ENCODE measurements at regions not wholly inside any gene's neighbourhood (a gene's known extent, or its start where the extent isn't known, plus 50 kb on each side); places are given as distances from the start of the nearest gene placed in this dataset.
"Not testable (repeated sequence)": the region's sequence is repeated elsewhere in the genome, so short reads cannot be mapped to it uniquely, and the experiment has no call there.

DNA sequence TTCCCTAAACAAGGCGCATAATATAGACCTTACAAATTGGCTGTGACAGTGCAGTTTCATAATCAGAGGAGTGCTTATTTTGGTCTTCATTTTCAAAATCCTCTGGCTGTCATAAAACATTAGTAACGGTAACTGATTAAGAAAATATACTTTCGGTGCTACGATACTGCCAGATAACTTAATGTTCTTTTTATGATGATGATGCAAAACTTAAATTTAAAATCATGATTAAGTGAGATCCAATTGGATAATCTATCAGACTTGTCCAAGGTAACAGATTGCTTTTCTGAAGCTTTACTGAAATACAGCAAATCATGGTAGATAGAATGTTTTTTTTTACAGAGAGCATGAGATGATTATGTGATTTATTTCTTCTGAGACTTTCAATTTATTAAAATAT is 364.2 kb upstream of the CNTN3 start:
- Histone ChIP-seq H3K27me3 (no peaks in the 10 kb centered on the region), H3K4me1 (ENCODE audit: insufficient read depth) (no peaks in the 10 kb centered on the region), H3K36me3 (no peaks in the 10 kb centered on the region), H3K4me3 (no peak overlapping the region), H3K9me3 (no peaks in the 10 kb centered on the region), H3K27ac (no peak overlapping the region)
- DNase-seq, result no peak
- 79 to 88% (median 83%) methylated on average over 4 of the region's 4 CpGs for WGBS, 3 donors
- intact Hi-C loops (cut with DNase I), result no loop called here
- no peak for TF ChIP-seq POLR2A (IDR thresholded peaks at IDR 0.05)
- TF ChIP-seq EP300 (IDR thresholded peaks at IDR 0.05), result no peak
- no peak for TF ChIP-seq CTCF (IDR thresholded peaks at IDR 0.05)

GRCh38 chr3:74985028-74985904 is 370.8 kb upstream of the CNTN3 start:
- H3K4me1 ChIP-seq (ENCODE audit: insufficient read depth), result not testable (repeated sequence)

GRCh38 chr3:74988095-74988494 is 373.6 kb upstream of the CNTN3 start:
- no peak for DNase-seq
- H3K9me3 ChIP-seq, result no peaks in the 10 kb centered on the region
- TF ChIP-seq CTCF (IDR thresholded peaks at IDR 0.05) (no peak), EP300 (IDR thresholded peaks at IDR 0.05) (no peak), POLR2A (IDR thresholded peaks at IDR 0.05) (no peak)
- WGBS, 3 donors, result 35 to 52% (median 43%) methylated on average over 3 of the region's 3 CpGs
- intact Hi-C loops (cut with DNase I), result no loop called here
- H3K4me1 ChIP-seq (ENCODE audit: insufficient read depth), result no peaks in the 10 kb centered on the region
- no peaks in the 10 kb centered on the region for H3K36me3 ChIP-seq
- no peaks in the 10 kb centered on the region for H3K27me3 ChIP-seq
- no peak overlapping the region for H3K27ac ChIP-seq
- no peak overlapping the region for H3K4me3 ChIP-seq

More at GRCh38 chr3:74985028-74985904, 370.8 kb upstream of the CNTN3 start:
- H3K36me3 ChIP-seq; H3K27ac ChIP-seq; H3K9me3 ChIP-seq; intact Hi-C loops (cut with DNase I); H3K27me3 ChIP-seq; DNase-seq; H3K4me3 ChIP-seq: not testable (repeated sequence)
- 94 to 96% (median 96%) methylated on average over 33 to 34 of the region's 34 CpGs for WGBS, 3 donors

DNA sequence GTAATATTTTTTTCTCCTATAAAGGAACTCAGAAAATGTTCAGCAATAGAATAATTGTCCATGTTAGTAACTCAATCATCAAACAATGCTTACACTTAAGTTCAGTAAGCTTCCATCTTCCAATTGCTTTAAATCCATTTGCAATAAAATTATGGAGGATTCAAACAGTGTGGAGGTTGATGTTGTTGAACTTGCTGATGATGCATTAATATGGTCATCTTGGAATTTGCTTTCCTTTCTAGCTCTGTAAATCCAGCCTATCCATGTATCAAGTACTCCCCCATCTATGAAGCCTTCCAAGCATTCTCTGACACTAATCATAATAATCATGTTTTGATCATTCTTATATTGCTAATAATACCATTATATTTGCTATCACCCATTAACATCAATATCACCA is 378.4 kb upstream of the CNTN3 start:
- Histone ChIP-seq H3K9me3 (no peaks in the 10 kb centered on the region), H3K36me3 (no peaks in the 10 kb centered on the region), H3K4me3 (no peak overlapping the region), H3K27me3 (no peaks in the 10 kb centered on the region), H3K4me1 (ENCODE audit: insufficient read depth) (no peaks in the 10 kb centered on the region), H3K27ac (no peak overlapping the region)
- no peak for DNase-seq
- TF ChIP-seq EP300 (IDR thresholded peaks at IDR 0.05) (no peak), CTCF (IDR thresholded peaks at IDR 0.05) (no peak), POLR2A (IDR thresholded peaks at IDR 0.05) (no peak)
- intact Hi-C loops (cut with DNase I), result no loop called here

DNA sequence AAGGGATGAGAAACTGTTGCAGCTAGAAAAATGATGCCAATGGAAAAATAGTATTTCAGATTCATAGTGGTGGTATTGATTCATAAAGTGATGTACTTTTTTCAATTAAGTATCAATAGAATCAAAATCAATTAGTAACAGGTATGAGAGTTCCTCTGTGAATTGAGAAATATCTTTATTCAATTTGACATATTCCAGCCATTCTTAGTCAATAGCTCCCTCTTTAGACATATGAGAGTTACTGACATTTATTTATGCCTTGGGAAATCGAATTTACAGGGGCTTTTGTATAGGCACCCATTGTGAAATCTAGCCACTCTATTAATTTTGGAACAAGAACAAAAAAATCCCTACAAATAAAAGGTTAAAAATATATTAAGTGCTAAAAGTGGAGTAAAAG is 386.9 kb upstream of the CNTN3 start:
- no peaks in the 10 kb centered on the region for H3K36me3 ChIP-seq
- H3K27me3 ChIP-seq, result no peaks in the 10 kb centered on the region
- no peaks in the 10 kb centered on the region for H3K9me3 ChIP-seq
- H3K27ac ChIP-seq, result no peak overlapping the region
- DNase-seq, result no peak
- no peak for TF ChIP-seq POLR2A (IDR thresholded peaks at IDR 0.05)
- TF ChIP-seq CTCF (IDR thresholded peaks at IDR 0.05), result no peak
- TF ChIP-seq EP300 (IDR thresholded peaks at IDR 0.05), result no peak
- intact Hi-C loops (cut with DNase I), result no loop called here
- no peak overlapping the region for H3K4me3 ChIP-seq
- no peaks in the 10 kb centered on the region for H3K4me1 ChIP-seq (ENCODE audit: insufficient read depth)
- WGBS, 3 donors, result 7 to 11% (median 10%) methylated on average over 1 of the region's 1 CpG
